ENCODE measurements at regions not wholly inside any gene's neighbourhood (a gene's known extent, or its start where the extent isn't known, plus 50 kb on each side); places are given as distances from the start of the nearest gene placed in this dataset.

DNA sequence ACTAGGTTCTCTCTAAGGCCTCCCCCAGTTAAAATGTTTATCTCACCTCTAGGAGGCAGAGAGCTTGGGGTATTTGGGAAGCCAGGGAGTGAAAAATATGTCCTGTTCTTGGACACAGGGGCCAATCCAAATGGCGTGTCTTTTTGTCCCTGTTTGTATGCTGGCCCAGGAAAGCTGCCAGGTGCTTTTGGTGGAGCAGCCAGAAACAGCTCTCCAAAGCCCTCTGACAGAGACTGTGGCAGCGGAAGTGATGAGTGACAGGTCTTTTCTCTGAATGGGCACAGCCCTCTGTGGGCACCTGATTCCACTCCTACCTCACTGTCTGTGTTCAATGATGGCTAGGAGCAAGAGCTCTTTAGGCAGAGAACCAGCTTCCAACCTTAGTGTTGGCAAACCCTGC is 106.4 kb upstream of the KIRREL3 start:
- TF ChIP-seq, protein P1, sequence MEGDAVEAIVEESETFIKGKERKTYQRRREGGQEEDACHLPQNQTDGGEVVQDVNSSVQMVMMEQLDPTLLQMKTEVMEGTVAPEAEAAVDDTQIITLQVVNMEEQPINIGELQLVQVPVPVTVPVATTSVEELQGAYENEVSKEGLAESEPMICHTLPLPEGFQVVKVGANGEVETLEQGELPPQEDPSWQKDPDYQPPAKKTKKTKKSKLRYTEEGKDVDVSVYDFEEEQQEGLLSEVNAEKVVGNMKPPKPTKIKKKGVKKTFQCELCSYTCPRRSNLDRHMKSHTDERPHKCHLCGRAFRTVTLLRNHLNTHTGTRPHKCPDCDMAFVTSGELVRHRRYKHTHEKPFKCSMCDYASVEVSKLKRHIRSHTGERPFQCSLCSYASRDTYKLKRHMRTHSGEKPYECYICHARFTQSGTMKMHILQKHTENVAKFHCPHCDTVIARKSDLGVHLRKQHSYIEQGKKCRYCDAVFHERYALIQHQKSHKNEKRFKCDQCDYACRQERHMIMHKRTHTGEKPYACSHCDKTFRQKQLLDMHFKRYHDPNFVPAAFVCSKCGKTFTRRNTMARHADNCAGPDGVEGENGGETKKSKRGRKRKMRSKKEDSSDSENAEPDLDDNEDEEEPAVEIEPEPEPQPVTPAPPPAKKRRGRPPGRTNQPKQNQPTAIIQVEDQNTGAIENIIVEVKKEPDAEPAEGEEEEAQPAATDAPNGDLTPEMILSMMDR (IDR thresholded peaks at IDR 0.05) = no peak
- TF ChIP-seq ATF1 (CRISPR knock-in tag; IDR thresholded peaks at IDR 0.05) (no peak), NR1H2 (CRISPR knock-in tag; IDR thresholded peaks at IDR 0.05) (no peak)
- TF ChIP-seq, protein P2, sequence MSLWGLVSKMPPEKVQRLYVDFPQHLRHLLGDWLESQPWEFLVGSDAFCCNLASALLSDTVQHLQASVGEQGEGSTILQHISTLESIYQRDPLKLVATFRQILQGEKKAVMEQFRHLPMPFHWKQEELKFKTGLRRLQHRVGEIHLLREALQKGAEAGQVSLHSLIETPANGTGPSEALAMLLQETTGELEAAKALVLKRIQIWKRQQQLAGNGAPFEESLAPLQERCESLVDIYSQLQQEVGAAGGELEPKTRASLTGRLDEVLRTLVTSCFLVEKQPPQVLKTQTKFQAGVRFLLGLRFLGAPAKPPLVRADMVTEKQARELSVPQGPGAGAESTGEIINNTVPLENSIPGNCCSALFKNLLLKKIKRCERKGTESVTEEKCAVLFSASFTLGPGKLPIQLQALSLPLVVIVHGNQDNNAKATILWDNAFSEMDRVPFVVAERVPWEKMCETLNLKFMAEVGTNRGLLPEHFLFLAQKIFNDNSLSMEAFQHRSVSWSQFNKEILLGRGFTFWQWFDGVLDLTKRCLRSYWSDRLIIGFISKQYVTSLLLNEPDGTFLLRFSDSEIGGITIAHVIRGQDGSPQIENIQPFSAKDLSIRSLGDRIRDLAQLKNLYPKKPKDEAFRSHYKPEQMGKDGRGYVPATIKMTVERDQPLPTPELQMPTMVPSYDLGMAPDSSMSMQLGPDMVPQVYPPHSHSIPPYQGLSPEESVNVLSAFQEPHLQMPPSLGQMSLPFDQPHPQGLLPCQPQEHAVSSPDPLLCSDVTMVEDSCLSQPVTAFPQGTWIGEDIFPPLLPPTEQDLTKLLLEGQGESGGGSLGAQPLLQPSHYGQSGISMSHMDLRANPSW (CRISPR knock-in tag; conservative IDR thresholded peaks at IDR 0.05; ENCODE audit: low read depth) = no peak
- TF ChIP-seq, protein P3, sequence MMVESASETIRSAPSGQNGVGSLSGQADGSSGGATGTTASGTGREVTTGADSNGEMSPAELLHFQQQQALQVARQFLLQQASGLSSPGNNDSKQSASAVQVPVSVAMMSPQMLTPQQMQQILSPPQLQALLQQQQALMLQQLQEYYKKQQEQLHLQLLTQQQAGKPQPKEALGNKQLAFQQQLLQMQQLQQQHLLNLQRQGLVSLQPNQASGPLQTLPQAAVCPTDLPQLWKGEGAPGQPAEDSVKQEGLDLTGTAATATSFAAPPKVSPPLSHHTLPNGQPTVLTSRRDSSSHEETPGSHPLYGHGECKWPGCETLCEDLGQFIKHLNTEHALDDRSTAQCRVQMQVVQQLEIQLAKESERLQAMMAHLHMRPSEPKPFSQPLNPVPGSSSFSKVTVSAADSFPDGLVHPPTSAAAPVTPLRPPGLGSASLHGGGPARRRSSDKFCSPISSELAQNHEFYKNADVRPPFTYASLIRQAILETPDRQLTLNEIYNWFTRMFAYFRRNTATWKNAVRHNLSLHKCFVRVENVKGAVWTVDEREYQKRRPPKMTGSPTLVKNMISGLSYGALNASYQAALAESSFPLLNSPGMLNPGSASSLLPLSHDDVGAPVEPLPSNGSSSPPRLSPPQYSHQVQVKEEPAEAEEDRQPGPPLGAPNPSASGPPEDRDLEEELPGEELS (CRISPR knock-in tag; IDR thresholded peaks at IDR 0.05) = no peak
- TF ChIP-seq, protein P4, sequence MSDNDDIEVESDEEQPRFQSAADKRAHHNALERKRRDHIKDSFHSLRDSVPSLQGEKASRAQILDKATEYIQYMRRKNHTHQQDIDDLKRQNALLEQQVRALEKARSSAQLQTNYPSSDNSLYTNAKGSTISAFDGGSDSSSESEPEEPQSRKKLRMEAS (CRISPR knock-in tag; IDR thresholded peaks at IDR 0.05) = no peak

Measured in WTC11 (cell line).